A549 (cell line): ENCODE measurements at regions not wholly inside any gene's neighbourhood (a gene's known extent, or its start where the extent isn't known, plus 50 kb on each side); places are given as distances from the start of the nearest gene placed in this dataset.

Experiments
- ATAC-seq, 2 experiments: fragments of 200-7000 bp in 1 of 2; fragments of >200 bp in 1 of 2; cut with Nextera tagmentation in 1 of 2; cut with Tn5 transposase in 1 of 2; 3 replicates each; pipeline versions ENCODE4 v1.8.0 to v1.9.1; 2018 to 2020; ENCODE audit warnings: mild to moderate bottlenecking in 1 of 2, moderate library complexity in 1 of 2
- CTCF ChIA-PET: fragments of 300-600 bp; sonication (Branson Sonifier 250); formaldehyde crosslinking; extraction: SDS; loops from one replicate; lab custom pipeline; 2021; ENCODE audit warnings: antibody characterized with exemption, inconsistent platforms; lab: Yijun Ruan, JAX
- POLR2A ChIA-PET: fragments of 350-600 bp; formaldehyde crosslinking; extraction: SDS; loops from one replicate; lab custom pipeline; 2021; ENCODE audit warnings: antibody characterized with exemption, inconsistent platforms; lab: Yijun Ruan, JAX
- DNase-seq, 2 experiments: peaks; one replicate each; pipeline versions ENCODE4 v3.0.0 to v3.0.0-alpha.2; 2011 to 2016; ENCODE audit warnings: low read depth in 1 of 2, low spot score in 1 of 2
- FAIRE-seq: peaks from 2 replicates; lab custom pipeline; 2011; peaks lifted over from hg19 to GRCh38; lab: Jason Lieb, UNC
- H3K27ac ChIP-seq, 2 experiments: fragments of >200 bp; sonication (Bioruptor Twin); formaldehyde crosslinking; 3 replicates each; pipeline ENCODE4 v1.5.1; 2016 to 2017
- H3K4me1 ChIP-seq: fragments of >200 bp; sonication (Bioruptor Twin); formaldehyde crosslinking; 3 replicates; pipeline ENCODE4 v1.6.1; 2016
- H3K4me2 ChIP-seq: fragments of >200 bp; sonication (Bioruptor Twin); formaldehyde crosslinking; 3 replicates; pipeline ENCODE4 v1.6.1; 2016
- H3K4me3 ChIP-seq: fragments of >200 bp; sonication (Bioruptor Twin); formaldehyde crosslinking; 3 replicates; pipeline ENCODE4 v1.5.1; 2016
- H3K9me3 ChIP-seq: fragments of >200 bp; sonication (Bioruptor Twin); formaldehyde crosslinking; 3 replicates; pipeline ENCODE4 v1.6.1; 2016
- BCL3 ChIP-seq: fragments of >200 bp; sonication (Bioruptor Twin); formaldehyde crosslinking; IDR thresholded peaks from 3 replicates; pipeline ENCODE4 v1.6.1; 2016
- CBX2 ChIP-seq: fragments of 200-600 bp; sonication (generic); IDR thresholded peaks from 2 replicates; pipeline ENCODE4 v1.6.1; 2016; ENCODE audit warnings: low read depth, mild to moderate bottlenecking, borderline replicate concordance
- CEBPB ChIP-seq, 2 experiments: fragments of >200 bp in 1 of 2; sonication (Bioruptor Twin) in 1 of 2; formaldehyde crosslinking in 1 of 2; IDR thresholded peaks; 2 replicates each; pipeline ENCODE4 v1.6.1; 2012 to 2016
- CTCF ChIP-seq: fragments of >200 bp; sonication (Bioruptor Twin); formaldehyde crosslinking; IDR thresholded peaks from 3 replicates; pipeline ENCODE4 v1.5.1; 2016
- E2F6 ChIP-seq: IDR thresholded peaks from 2 replicates; pipeline ENCODE4 v1.6.1; 2012; ENCODE audit warnings: low read depth, borderline replicate concordance
- EHF ChIP-seq: fragments of 250-450 bp; sonication (Bioruptor Pico); IDR thresholded peaks from 2 replicates; pipeline ENCODE4 v1.5.0; 2020; ENCODE audit warnings: mild to moderate bottlenecking
- ELK1 ChIP-seq: fragments of 150-350 bp; IDR thresholded peaks from 2 replicates; pipeline ENCODE4 v1.6.1; 2014; ENCODE audit warnings: low read depth, mild to moderate bottlenecking, low read length
- ESRRA ChIP-seq: fragments of 150-350 bp; IDR thresholded peaks from 2 replicates; pipeline ENCODE4 v1.6.1; 2014; ENCODE audit warnings: mild to moderate bottlenecking, low read length, borderline replicate concordance
- GATA3 ChIP-seq: IDR thresholded peaks from 2 replicates; pipeline ENCODE4 v1.6.1; 2012; ENCODE audit warnings: borderline replicate concordance
- HMGXB4 ChIP-seq: fragments of 250-450 bp; sonication (Bioruptor Pico); IDR thresholded peaks from 2 replicates; pipeline ENCODE4 v1.5.0; 2021; ENCODE audit warnings: mild to moderate bottlenecking, moderate library complexity, borderline replicate concordance
- HOXA7 ChIP-seq: fragments of 250-450 bp; sonication (Bioruptor Pico); IDR thresholded peaks from 2 replicates; pipeline ENCODE4 v1.5.0; 2020; ENCODE audit warnings: mild to moderate bottlenecking, moderate library complexity
- HOXB5 ChIP-seq: fragments of 250-450 bp; sonication (Bioruptor Pico); IDR thresholded peaks from 2 replicates; pipeline ENCODE4 v1.5.0; 2020; ENCODE audit warnings: mild to moderate bottlenecking, moderate library complexity
- NPAS2 ChIP-seq: fragments of 250-450 bp; sonication (Bioruptor Pico); IDR thresholded peaks from 2 replicates; pipeline ENCODE4 v1.8.0; 2022; ENCODE audit warnings: mild to moderate bottlenecking, moderate library complexity, borderline replicate concordance
- NR3C1 ChIP-seq: fragments of >200 bp; sonication (Bioruptor Twin); formaldehyde crosslinking; IDR thresholded peaks from 3 replicates; pipeline ENCODE4 v1.6.1; 2017
- POLR2A ChIP-seq: IDR thresholded peaks from 2 replicates; pipeline ENCODE4 v1.6.1; 2012; ENCODE audit warnings: mild to moderate bottlenecking, low read length
- REST ChIP-seq: fragments of 200-600 bp; sonication (generic); IDR thresholded peaks from 2 replicates; pipeline ENCODE4 v1.6.1; 2016; ENCODE audit warnings: antibody characterized with exemption, mild to moderate bottlenecking, moderate library complexity
- SREBF2 ChIP-seq: fragments of 450-650 bp; IDR thresholded peaks from 2 replicates; pipeline ENCODE4 v1.6.1; 2014; ENCODE audit warnings: mild to moderate bottlenecking, moderate library complexity
- WGBS: methylation state at CpG from one replicate; pipeline ENCODE4 v1.1.6; 2017; ENCODE audit errors: missing lambda C conversion rate; 5-methylcytosine and 5-hydroxymethylcytosine counted together

GRCh38 chr13:79637133-79637763 lies 156.3 kb downstream of the NDFIP2 start:
- ATAC-seq (no peak), FAIRE-seq (no peak), DNase-seq (no peak)
- Histone ChIP-seq H3K9me3 (no peaks in the 10 kb centered on the region), H3K4me3 (no peak overlapping the region), H3K4me2 (no peak overlapping the region), H3K27ac (no peak overlapping the region), H3K4me1 (no peaks in the 10 kb centered on the region)
- WGBS: 37% methylated on average over 5 of the region's 5 CpGs
- ChIA-PET POLR2A (no interaction called here), CTCF (no interaction called here)
- no peak for TF ChIP-seq ELK1
- TF ChIP-seq NPAS2: no peak
- TF ChIP-seq ESRRA: no peak
- TF ChIP-seq HOXA7 (CRISPR knock-in tag): no peak
- TF ChIP-seq REST: no peak
- TF ChIP-seq POLR2A: no peak
- TF ChIP-seq BCL3: no peak
- TF ChIP-seq CEBPB (IDR thresholded peaks at IDR 0.05): no peak
- TF ChIP-seq EHF (CRISPR knock-in tag): no peak
- no peak for TF ChIP-seq E2F6
- TF ChIP-seq NR3C1: no peak
- TF ChIP-seq GATA3: no peak
- no peak for TF ChIP-seq SREBF2
- no peak for TF ChIP-seq HMGXB4 (CRISPR knock-in tag)
- TF ChIP-seq CTCF: no peak
- TF ChIP-seq HOXB5 (CRISPR knock-in tag): no peak
- TF ChIP-seq CBX2: no peak
